K562 (cell line): ENCODE measurements at regions not wholly inside any gene's neighbourhood (a gene's known extent, or its start where the extent isn't known, plus 50 kb on each side); places are given as distances from the start of the nearest gene placed in this dataset.

Experiments
- ARNT ChIP-seq, 2 experiments: fragments of 450-650 bp; IDR thresholded peaks; 2 replicates each; pipeline ENCODE4 v1.6.1; 2016; ENCODE audit warnings: mild to moderate bottlenecking in 1 of 2
- ASH1L ChIP-seq: fragments of 450-650 bp; IDR thresholded peaks from 2 replicates; pipeline ENCODE4 v1.6.1; 2018; ENCODE audit warnings: borderline replicate concordance, mild to moderate bottlenecking, low read depth; ENCODE audit not compliant: partially characterized antibody
- CHD1 ChIP-seq: fragments of 200-600 bp; sonication (generic); IDR thresholded peaks from one replicate; pipeline ENCODE4 v1.6.1; 2012; ENCODE audit warnings: mild to moderate bottlenecking, moderate library complexity, low read length, inconsistent platforms
- CTCF ChIP-seq, 3 experiments: IDR thresholded peaks in 2 of 3; conservative IDR thresholded peaks in 1 of 3; 2 replicates each; pipeline ENCODE4 v1.5.1; 2011 to 2012; ENCODE audit warnings: low read length in 3 of 3, mild to moderate bottlenecking in 3 of 3, control low read depth in 2 of 3, improper control_type of control experiment in 1 of 3, inconsistent platforms in 1 of 3, low read depth in 1 of 3, mixed read lengths in 1 of 3, moderate library complexity in 1 of 3; ENCODE audit not compliant: insufficient read depth in 2 of 3
- ELF1 ChIP-seq: fragments of 200-800 bp; sonication (Bioruptor generic); IDR thresholded peaks from 2 replicates; pipeline ENCODE4 v1.6.1; 2016; ENCODE audit warnings: missing genetic modification characterization, missing compliant biosample characterization
- HDAC2 ChIP-seq: fragments of 450-650 bp; IDR thresholded peaks from 2 replicates; pipeline ENCODE4 v1.6.1; 2016; ENCODE audit warnings: mild to moderate bottlenecking
- MEIS2 ChIP-seq: fragments of 450-650 bp; IDR thresholded peaks from 2 replicates; pipeline ENCODE4 v1.6.1; 2014; ENCODE audit warnings: mild to moderate bottlenecking; ENCODE audit not compliant: partially characterized antibody
- NCOR1 ChIP-seq: fragments of 450-650 bp; IDR thresholded peaks from 2 replicates; pipeline ENCODE4 v1.6.1; 2016; ENCODE audit warnings: mild to moderate bottlenecking, moderate library complexity
- SAFB ChIP-seq: fragments of 200-400 bp; formaldehyde crosslinking; IDR thresholded peaks from 2 replicates; pipeline ENCODE4 v1.6.1; 2017; ENCODE audit warnings: low read depth, low read length, borderline replicate concordance
- SRF ChIP-seq, 2 experiments: fragments of 250-450, 450-650 bp in 1 of 2; sonication (Bioruptor Pico) in 1 of 2; sonication (generic) in 1 of 2; formaldehyde crosslinking; IDR thresholded peaks; 2 replicates each; pipeline versions ENCODE4 v1.5.0 to v1.5.1; 2020 to 2022; ENCODE audit warnings: mild to moderate bottlenecking in 1 of 2, missing genetic modification reagents in 1 of 2
- TRIM24 ChIP-seq, 2 experiments: fragments of 450-650 bp; IDR thresholded peaks; 2 replicates each; pipeline ENCODE4 v1.6.1; 2016
- ZNF121 ChIP-seq: sonication (generic); formaldehyde crosslinking; conservative IDR thresholded peaks from 2 replicates; pipeline ENCODE4 v1.8.0; 2022; ENCODE audit warnings: missing genetic modification reagents
- ZNF785 ChIP-seq: fragments of 250-450 bp; sonication (Bioruptor Pico); IDR thresholded peaks from 2 replicates; pipeline ENCODE4 v1.4.0; 2020; ENCODE audit warnings: mild to moderate bottlenecking
- ZSCAN32 ChIP-seq: fragments of 450-650 bp; formaldehyde crosslinking; IDR thresholded peaks from 2 replicates; pipeline ENCODE4 v1.4.0; 2020; ENCODE audit warnings: mild to moderate bottlenecking, moderate library complexity

DNA sequence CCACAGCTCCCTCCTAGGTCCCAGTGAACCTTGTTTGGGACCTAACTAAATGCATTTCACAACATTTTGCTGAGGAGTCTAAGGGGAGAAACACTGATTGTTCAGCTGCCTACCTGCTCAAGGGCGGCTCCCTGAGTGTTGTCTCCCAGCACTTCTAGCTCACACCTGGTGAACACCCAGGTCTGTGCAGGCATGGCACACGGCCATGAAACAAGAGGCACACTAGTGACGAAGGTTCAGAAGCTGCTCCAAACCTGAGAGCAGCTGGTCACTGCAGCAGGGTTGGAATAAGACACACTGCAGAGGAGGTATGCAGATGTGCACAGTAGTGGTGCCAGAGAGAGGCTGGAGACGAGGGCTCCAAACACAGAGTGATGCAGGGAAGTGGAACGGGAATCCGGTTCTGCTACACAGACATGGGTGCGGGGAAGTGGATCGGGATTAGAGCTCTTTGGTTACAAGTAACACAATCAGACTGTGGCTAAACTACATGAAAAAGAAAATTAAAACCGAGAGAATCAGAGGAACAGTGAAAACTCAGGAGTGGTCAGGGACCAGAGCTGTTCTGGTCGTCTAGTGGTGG is 486.1 kb upstream of the CDH4 start:
- no peak for TF ChIP-seq CHD1
- TF ChIP-seq ARNT (IDR thresholded peaks at IDR 0.05): no peak
- TF ChIP-seq ZNF121 (CRISPR knock-in tag): no peak
- no peak for TF ChIP-seq SRF (CRISPR knock-in tag; IDR thresholded peaks at IDR 0.05)
- no peak for TF ChIP-seq HDAC2
- no peak for TF ChIP-seq ELF1 (tag)
- no peak for TF ChIP-seq MEIS2
- TF ChIP-seq ASH1L: no peak
- TF ChIP-seq CTCF (IDR thresholded peaks at IDR 0.05 in 2 of 3, conservative IDR thresholded peaks at IDR 0.05 in 1 of 3; ENCODE audit: insufficient read depth in 2 of 3, low read depth in 1 of 3, low read length in 3 of 3): no peak
- no peak for TF ChIP-seq TRIM24 (IDR thresholded peaks at IDR 0.05)
- TF ChIP-seq NCOR1: no peak
- TF ChIP-seq ZSCAN32 (CRISPR knock-in tag): no peak
- TF ChIP-seq SAFB: no peak
- TF ChIP-seq ZNF785 (CRISPR knock-in tag): no peak
